GM12892 (cell line): ENCODE measurements at regions not wholly inside any gene's neighbourhood (a gene's known extent, or its start where the extent isn't known, plus 50 kb on each side); places are given as distances from the start of the nearest gene placed in this dataset.

Experiments used
- POLR2A ChIP-seq: IDR thresholded peaks from 2 replicates; pipeline ENCODE4 v1.6.1; 2011; ENCODE audit warnings: low read depth, low read length, control low read depth
- POLR2AphosphoS5 ChIP-seq: IDR thresholded peaks from 2 replicates; pipeline ENCODE4 v1.6.1; 2011; ENCODE audit warnings: low read depth, low read length, control low read depth

- TF ChIP-seq POLR2A (no peak), POLR2AphosphoS5 (no peak)
Observed at GRCh38 chr11:131232261-131232660, 138.2 kb upstream of the NTM start.
